Omental fat pad (tissue), 3 donors: ENCODE measurements at regions not wholly inside any gene's neighbourhood (a gene's known extent, or its start where the extent isn't known, plus 50 kb on each side); places are given as distances from the start of the nearest gene placed in this dataset.

Experiments
- ATAC-seq: fragments of 150-250 bp; one replicate; pipeline ENCODE4 v1.9.1; 2016; ENCODE audit warnings: mild to moderate bottlenecking, moderate library complexity; ENCODE audit not compliant: low FRiP score
- DNase-seq: peaks from one replicate; pipeline ENCODE4 v3.0.0-alpha.2; 2019; ENCODE audit warnings: low spot score
- TF ChIP-seq, protein P1 (sequence below), 3 donors: fragments of 450-650 bp; IDR thresholded peaks; one replicate each; pipeline ENCODE4 v1.5.1; 2016 to 2017; ENCODE audit warnings: antibody characterized with exemption in 3 of 3, mild to moderate bottlenecking in 3 of 3, moderate library complexity in 2 of 3

DNA sequence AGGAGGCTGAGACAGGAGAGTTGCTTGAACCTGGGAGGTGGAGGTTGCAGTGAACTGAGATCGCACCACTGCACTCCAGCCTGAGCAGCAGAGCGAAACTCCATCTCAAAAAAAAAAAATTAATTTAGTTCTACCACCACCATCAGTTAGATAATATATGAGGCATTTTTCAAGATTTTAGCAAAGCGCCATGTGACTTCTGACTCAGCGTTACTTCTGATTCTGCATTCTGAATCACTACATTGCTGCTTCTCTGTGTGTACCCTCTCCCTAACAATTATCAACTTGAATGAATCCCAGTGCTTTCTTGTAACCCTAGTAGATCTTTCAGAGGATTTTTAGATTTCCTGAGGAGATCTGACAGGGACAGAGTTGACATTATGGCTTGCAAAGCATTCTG, 176.8 kb upstream of the SORCS1 start:
- DNase-seq, result no peak
- TF ChIP-seq, protein P1, sequence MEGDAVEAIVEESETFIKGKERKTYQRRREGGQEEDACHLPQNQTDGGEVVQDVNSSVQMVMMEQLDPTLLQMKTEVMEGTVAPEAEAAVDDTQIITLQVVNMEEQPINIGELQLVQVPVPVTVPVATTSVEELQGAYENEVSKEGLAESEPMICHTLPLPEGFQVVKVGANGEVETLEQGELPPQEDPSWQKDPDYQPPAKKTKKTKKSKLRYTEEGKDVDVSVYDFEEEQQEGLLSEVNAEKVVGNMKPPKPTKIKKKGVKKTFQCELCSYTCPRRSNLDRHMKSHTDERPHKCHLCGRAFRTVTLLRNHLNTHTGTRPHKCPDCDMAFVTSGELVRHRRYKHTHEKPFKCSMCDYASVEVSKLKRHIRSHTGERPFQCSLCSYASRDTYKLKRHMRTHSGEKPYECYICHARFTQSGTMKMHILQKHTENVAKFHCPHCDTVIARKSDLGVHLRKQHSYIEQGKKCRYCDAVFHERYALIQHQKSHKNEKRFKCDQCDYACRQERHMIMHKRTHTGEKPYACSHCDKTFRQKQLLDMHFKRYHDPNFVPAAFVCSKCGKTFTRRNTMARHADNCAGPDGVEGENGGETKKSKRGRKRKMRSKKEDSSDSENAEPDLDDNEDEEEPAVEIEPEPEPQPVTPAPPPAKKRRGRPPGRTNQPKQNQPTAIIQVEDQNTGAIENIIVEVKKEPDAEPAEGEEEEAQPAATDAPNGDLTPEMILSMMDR (IDR thresholded peaks at IDR 0.05), result no peak
- no peak for ATAC-seq

DNA sequence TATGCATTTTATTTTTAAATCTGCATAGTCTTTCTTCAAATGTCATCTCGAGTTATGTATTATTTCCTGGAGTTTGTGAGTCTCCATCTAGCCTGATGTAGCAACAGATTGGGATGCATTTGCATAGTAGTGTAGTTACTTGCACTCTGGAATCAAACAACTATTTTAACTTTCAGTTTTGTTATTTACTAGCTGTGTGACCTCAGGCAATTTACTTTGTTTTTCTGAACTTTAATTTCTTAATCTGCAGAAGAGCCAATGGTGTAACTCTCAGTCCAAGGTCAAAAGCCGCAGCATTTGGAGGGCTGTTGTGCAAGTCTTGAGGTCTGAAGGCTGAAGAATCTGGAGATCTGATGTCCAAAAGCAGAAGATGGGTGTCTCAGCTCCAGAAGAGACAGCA, 175.8 kb upstream of the SORCS1 start:
- no peak for ATAC-seq
- TF ChIP-seq, protein P1 (IDR thresholded peaks at IDR 0.05), result no peak
- DNase-seq, result no peak

DNA sequence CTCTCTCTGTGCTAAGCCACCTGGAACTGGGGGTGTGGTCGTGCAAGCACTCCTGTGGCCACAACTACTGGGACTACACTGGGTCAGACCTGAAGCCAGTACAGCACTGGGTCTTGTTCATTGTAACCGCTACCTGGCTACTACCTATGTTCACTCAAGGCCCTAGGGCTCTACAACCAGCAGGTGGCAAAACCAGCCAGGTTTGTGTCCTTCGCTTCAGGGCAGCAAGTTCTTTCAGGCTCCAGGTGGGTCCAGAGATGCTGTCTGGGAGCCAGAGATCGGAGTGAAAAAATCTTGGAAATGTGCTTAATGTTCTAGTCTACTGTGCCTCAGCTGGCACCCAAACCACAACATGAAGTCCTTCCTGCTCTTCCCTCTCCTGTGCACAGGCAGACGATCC, 171.6 kb upstream of the SORCS1 start:
- TF ChIP-seq, protein P1 (IDR thresholded peaks at IDR 0.05), result no peak
- no peak for ATAC-seq
- no peak for DNase-seq

DNA sequence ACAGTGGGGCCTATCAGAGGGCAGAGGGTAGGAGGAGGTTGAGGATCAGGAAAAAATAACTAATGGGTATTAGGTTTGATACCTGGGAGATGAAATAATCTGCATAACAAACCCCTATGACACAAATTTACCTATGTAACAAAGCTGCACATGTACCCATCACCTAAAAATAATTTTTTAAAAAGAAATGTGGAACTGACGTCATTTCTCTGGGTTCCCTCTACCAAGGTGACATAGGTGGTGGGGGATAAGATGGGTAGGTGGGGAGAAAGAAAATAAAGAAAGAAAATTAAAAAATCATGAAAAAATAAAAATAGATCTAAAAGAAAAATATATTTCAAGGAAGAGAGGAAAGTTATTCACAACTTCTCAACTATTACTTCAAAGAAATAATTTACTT, 153.1 kb upstream of the SORCS1 start:
- ATAC-seq, result no peak
- DNase-seq, result no peak
- TF ChIP-seq, protein P1 (IDR thresholded peaks at IDR 0.05), result no peak

DNA sequence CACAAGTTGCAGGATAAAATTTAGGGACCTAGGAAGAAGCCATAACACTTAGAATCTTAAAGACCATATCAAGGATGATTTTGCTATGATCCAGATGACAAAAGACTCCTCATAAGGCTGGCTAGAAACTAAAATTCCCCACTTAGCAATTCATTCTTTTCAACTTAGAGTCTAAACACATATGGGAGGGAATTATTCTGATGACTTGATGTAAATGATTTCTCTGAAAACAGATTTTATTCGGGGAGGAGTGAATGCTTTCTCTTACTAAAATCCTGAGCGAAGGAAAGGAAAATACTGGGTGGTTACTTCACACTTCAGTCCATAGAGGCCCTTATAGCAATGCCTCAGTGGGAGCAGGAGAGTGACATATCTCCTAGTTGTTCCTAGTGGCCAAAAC, 138.7 kb upstream of the SORCS1 start:
- DNase-seq (no peak), ATAC-seq (no peak)
- TF ChIP-seq, protein P1 (IDR thresholded peaks at IDR 0.05), result no peak

DNA sequence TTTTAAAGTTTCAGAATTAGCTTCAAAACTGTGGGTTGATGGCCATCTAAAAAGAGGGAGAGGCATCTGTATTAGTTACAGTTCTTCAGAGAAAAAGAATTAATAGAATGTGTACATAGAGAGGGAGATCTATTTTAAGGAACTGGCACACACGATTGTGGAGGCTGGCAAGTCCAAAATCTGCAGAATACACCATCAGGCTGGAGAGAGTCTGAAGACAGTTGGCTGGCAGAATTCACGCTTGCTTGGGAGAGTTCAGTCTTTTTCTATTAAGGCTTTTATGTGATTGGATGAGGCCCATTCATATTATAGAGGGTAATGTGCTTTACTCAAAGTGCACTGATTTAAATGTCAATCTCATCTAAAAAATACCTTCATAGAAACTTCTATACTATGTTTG, 135.1 kb upstream of the SORCS1 start:
- DNase-seq (no peak), ATAC-seq (no peak)
- TF ChIP-seq, protein P1 (IDR thresholded peaks at IDR 0.05), result no peak

DNA sequence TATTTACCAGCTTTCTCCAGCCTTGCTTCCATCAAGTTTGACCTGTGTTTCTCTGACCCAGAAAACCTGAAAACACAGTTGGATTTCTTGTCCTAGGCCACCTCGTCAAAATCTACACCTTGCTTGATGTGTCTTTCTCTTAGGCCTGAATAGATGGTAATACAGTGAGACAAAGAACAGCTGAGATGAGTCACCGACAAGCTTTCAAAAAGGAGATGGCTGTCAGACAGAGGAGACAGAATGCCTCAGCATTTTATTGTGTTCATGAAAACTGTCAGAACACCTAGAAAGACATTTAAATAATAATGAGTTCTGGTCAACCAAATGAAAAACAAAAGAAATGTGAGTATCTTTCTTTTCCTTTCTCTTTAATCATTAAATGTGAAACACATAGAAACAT, 119.7 kb upstream of the SORCS1 start:
- TF ChIP-seq, protein P1 (IDR thresholded peaks at IDR 0.05), result no peak
- DNase-seq (no peak), ATAC-seq (no peak)
